GM19452 (cell line): ENCODE measurements at regions not wholly inside any gene's neighbourhood (a gene's known extent, or its start where the extent isn't known, plus 50 kb on each side); places are given as distances from the start of the nearest gene placed in this dataset.
"Not testable (repeated sequence)": the region's sequence is repeated elsewhere in the genome, so short reads cannot be mapped to it uniquely, and the experiment has no call there.

Experiments
- ATAC-seq: cut with Tn5 transposase; IDR thresholded peaks from one replicate; pipeline ENCODE4 v1.9.1; 2021; ENCODE audit not compliant: unreplicated experiment

DNA sequence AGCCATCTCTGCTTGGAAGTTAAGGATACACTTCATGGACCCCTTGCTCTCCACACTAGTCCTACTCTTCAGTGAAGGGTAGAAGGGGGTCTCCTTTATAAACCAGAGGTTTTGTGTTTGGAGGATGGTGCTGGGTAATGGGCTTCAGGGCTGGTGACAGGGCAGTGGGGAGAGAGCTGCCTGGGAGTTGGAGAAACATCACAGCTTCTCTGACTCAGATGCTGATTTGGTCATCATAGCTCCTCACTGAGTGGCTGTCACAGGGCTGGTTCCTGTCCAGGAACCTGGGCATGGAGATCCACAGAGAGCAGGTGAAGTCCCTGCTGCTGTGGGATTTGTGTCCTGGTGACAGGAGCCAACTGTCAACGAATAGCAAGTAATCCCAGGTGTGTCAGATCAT lies 333.9 kb upstream of the ATP10A start:
- ATAC-seq: no peak

- no peak for ATAC-seq
These were observed 328.1 kb upstream of the ATP10A start for GRCh38 chr15:26191193-26191592.

DNA sequence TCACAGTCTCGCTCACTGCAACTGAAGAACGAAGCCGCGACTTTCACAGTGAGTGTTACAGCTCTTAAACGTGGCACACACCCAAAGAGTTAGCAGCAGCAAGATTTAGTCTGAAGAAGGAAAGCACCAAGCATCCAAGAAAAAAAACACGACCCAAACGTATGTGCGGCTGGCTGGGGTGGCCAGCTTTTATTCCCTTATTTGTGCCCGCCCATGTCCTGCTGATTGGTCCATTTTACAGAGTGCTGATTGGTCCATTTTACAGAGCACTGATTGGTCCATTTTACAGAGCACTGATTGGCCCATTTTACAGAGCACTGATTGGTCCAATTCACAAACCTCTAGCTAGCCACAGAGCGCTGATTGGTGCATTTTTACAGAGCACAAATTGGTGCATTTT lies 323.0 kb upstream of the ATP10A start:
- ATAC-seq: not testable (repeated sequence)

- no peak for ATAC-seq
These were observed 319.3 kb upstream of the ATP10A start for GRCh38 chr15:26182441-26182840.

GRCh38 chr15:26179906-26180305 lies 316.8 kb upstream of the ATP10A start:
- no peak for ATAC-seq

GRCh38 chr15:26178640-26179220 lies 315.6 kb upstream of the ATP10A start:
- ATAC-seq: no peak

DNA sequence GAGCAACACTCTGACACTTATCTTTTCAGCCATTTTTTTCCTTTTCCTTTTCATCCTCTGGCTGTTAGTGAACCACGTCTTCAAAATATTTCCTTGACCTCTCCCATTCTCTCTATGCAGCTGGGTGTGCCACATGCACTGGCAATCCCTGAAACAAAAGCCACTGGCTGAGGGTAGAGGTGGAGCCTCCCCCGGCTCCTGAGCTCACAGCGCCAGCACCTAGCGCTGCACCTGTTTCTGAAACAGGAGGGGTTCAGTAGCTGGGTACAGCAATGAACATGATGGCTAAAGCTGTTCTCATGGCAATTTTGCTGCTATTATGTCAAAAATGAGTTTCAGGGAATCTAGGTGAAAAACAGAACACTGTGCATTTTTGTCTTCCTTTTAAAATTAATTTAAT lies 314.7 kb upstream of the ATP10A start:
- no peak for ATAC-seq

- ATAC-seq: no peak
These were observed 313.7 kb upstream of the ATP10A start for GRCh38 chr15:26176831-26177230.

DNA sequence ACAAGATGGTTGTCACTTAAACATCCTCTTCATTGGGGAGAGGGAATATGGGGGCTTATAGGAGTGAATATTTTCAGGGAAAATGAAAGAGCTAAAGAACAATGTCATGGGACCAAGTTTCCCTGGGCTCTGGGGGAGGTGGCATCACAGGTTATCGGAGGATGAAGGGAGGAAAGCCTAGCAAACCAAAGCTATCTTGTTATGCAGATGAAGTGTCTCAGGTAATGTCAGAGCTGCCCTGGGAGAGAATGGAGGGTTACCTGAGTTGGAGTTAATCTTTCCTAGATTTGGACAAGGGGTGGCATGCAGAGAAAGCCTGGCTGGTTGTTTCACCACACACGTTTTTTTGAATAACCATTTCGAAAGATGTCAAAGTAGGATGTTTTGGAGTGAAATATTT lies 308.1 kb upstream of the ATP10A start:
- no peak for ATAC-seq

DNA sequence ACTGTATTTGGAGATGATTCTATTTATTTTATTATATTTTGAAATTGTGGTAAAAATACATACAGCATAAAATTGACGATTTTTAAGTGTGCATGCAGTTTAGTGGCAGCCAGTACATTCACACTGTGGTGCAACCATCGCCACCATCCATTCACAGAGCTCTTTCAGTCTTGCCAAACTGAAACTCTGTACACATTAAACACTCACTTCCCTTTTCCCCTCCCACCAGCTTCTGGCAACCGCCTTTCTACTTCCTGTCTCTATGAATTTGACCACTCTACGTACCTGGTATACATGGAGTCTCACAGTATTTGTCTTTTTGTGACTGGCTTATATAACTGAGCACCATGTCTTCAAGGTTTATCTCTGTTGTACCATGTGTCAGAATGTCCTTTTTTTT lies 303.3 kb upstream of the ATP10A start:
- ATAC-seq: no peak

DNA sequence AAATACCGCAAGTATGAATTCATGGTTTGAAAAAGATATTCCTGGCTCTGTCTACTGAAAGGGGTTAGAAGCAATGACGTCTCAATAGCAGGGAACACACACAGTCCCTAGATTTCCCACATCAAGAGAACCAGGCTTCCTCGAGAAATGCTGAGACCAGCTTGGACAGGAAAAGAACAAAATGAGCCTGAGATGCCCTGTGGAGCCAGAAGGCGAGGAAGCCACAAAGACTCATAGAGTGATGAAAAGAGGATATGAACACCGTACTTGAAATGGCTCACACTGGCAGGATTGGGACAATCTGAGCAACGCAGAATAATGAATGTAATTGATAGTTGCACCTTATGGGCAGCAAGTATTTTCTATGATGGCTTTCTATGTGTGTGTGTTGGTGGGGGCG lies 302.4 kb upstream of the ATP10A start:
- no peak for ATAC-seq

GRCh38 chr15:26160343-26160742 lies 297.2 kb upstream of the ATP10A start:
- no peak for ATAC-seq

- ATAC-seq: no peak
These were observed 295.0 kb upstream of the ATP10A start for GRCh38 chr15:26158176-26158575.

DNA sequence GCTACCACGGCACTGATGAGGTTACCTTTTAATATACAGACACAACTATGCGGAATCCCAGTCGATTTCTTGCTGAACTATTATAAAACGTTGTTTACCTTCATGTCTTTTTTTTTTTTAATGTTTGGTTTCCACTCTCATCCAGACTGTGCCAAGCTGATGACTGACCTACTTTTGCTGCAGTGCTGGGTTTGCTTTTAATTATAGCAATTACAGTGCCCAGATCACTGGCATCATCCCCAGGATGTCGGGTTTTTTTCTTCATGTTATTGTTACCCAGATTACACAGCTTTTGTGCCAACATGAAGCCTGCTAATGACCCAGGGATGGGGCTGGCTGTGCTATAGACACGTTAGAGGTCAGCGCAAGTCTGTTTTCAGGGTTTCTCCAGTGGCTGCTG lies 294.0 kb upstream of the ATP10A start:
- no peak for ATAC-seq

GRCh38 chr15:26156051-26156450 lies 292.9 kb upstream of the ATP10A start:
- no peak for ATAC-seq

- no peak for ATAC-seq
These were observed 285.2 kb upstream of the ATP10A start for GRCh38 chr15:26148156-26148860.

DNA sequence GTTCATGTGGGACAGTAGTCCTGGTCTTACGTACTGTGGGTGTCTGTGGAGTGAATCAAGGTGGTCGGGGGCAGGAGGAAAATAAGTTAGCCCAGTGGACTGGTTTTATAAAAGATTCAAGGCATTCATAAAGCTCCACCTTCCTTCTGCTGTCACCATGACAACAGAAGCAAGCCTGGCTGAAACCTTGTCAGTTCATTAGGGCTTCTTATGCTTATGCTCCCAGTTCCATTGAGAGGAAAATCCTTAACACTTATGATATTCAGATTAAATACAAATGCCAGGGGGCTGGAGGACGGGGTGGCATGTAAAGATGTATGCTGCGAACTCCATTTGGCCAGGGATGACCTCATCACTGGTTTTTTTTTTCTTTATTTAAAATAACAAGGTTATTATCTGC lies 283.1 kb upstream of the ATP10A start:
- no peak for ATAC-seq

GRCh38 chr15:26145796-26146195 lies 282.7 kb upstream of the ATP10A start:
- ATAC-seq: no peak

- no peak for ATAC-seq
These were observed 281.7 kb upstream of the ATP10A start for GRCh38 chr15:26144836-26145235.

- no peak for ATAC-seq
These were observed 280.1 kb upstream of the ATP10A start for GRCh38 chr15:26143221-26143620.

DNA sequence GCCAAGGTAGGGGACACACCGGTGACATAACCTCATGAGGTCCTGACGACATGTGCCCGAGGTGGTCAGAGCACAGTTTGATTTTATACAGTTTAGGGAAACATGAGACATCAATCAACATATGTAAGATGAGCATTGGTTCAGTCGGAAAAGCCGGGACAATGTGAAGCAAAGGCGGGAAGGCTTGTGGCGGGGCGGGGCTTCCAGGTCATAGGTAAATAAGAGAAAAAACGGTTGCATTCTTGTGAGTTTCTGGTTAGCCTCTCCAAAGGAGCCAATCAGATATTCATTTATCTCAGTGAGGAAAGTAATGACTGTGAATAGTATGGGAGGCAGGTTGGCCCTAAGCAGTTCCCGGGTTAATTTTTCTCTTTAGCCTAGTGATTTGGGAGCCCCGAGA lies 271.7 kb upstream of the ATP10A start:
- no peak for ATAC-seq

GRCh38 chr15:26134152-26134551 lies 271.0 kb upstream of the ATP10A start:
- ATAC-seq: no peak

DNA sequence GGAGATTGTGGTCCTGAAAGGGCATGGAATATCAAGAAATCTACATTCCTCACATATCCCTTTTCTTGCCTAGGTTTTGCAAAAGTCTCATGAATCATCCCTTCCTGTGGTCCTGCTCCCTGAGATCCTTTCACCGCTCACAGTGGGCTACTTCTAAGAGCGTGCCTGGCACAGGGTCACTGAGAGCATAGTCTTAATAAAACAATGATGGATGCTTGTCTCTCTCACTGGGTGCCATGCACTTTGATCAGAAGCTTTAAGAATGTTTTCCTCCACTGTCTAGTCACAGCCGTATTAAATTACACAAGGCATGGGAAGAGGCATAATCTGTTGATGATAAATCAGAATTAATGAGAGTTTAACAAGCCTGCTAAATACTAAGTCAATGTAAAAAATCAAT lies 269.7 kb upstream of the ATP10A start:
- no peak for ATAC-seq
